Kidney (tissue), 13 donors: ENCODE measurements at regions not wholly inside any gene's neighbourhood (a gene's known extent, or its start where the extent isn't known, plus 50 kb on each side); places are given as distances from the start of the nearest gene placed in this dataset.

Experiments
- DNase-seq, 5 donors: peaks; one replicate each; pipeline ENCODE4 v3.0.0-alpha.2; 2013 to 2020
- FAIRE-seq: peaks from 2 replicates; lab custom pipeline; 2012; peaks lifted over from hg19 to GRCh38; lab: Jason Lieb, UNC
- H3K27ac ChIP-seq, 2 donors: one replicate each; pipeline ENCODE4 v1.7.0; 2013; ENCODE audit warnings: low read depth in 2 of 2, low read length in 2 of 2, inconsistent platforms in 1 of 2
- H3K27me3 ChIP-seq: one replicate; pipeline ENCODE4 v1.7.1; 2013; ENCODE audit warnings: low read length, inconsistent platforms; ENCODE audit not compliant: control insufficient read depth, insufficient read depth
- H3K36me3 ChIP-seq, 3 donors: one replicate each; pipeline versions ENCODE4 v1.7.0 to v1.7.1; 2013; ENCODE audit warnings: low read length in 3 of 3, control low read depth in 1 of 3, inconsistent platforms in 1 of 3; ENCODE audit not compliant: insufficient read depth in 3 of 3, control insufficient read depth in 2 of 3
- H3K4me1 ChIP-seq, 3 donors: one replicate each; pipeline versions ENCODE4 v1.7.0 to v1.7.1; 2013; ENCODE audit warnings: low read length in 3 of 3, inconsistent platforms in 1 of 3, low read depth in 1 of 3; ENCODE audit not compliant: control insufficient read depth in 2 of 3, insufficient read depth in 2 of 3
- H3K4me3 ChIP-seq, 3 donors: one replicate each; pipeline versions ENCODE4 v1.7.0 to v1.8.1; 2013; ENCODE audit warnings: low read length in 3 of 3, control low read depth in 1 of 3, inconsistent platforms in 1 of 3
- H3K9ac ChIP-seq, 3 donors: one replicate each; pipeline versions ENCODE4 v1.7.0 to v1.7.1; 2013; ENCODE audit warnings: low read length in 3 of 3, control low read depth in 1 of 3, inconsistent platforms in 1 of 3
- H3K9me3 ChIP-seq, 3 donors: one replicate each; pipeline versions ENCODE4 v1.7.0 to v1.7.1; 2013; ENCODE audit warnings: low read length in 3 of 3, control low read depth in 1 of 3, inconsistent platforms in 1 of 3; ENCODE audit not compliant: control insufficient read depth in 2 of 3, insufficient read depth in 1 of 3
- intact Hi-C: fragments of 100-400 bp; cut with DNase I; formaldehyde crosslinking; loops from one replicate; pipeline ENCODE4 v1.11.1; 2022
- TF ChIP-seq, protein P1 (sequence below): IDR thresholded peaks from 3 replicates; pipeline ENCODE4 v1.5.1; 2012; ENCODE audit warnings: mild to moderate bottlenecking, moderate library complexity, borderline replicate concordance; ENCODE audit not compliant: insufficient read depth; ENCODE audit errors: extremely low read depth
- donor health status: control.
- donor health status: control.
- donor health status: control.
- donor health status: control.
- donor health status: control.
- donor health status: DM: yes; HTN: yes; CAD: no.
- donor health status: Normal renal cell carcinoma (clear cell type).

DNA sequence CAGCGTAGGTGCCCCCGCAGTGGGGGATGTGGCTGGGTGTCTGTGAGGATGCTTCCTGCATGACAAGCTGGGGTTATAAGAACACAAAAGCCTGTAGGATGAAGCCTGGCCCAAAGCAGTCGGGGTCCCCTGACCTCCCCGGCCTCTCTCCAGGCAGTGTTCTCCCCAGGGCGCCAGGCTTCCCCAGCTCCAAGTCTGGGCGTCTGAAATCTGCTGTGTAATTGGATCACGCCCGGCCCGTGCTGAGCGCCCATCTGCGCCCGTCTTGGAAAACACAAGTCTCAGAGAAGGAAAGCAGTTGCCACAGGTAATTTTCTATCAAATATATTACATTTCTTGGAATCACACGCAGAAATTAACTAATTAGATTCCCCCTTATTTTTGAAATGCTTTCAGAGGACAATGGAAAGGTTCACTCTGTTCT, 233.3 kb downstream of the CTTN start:
- no peak for DNase-seq
- H3K27ac ChIP-seq = no peak overlapping the region
- intact Hi-C loops = no loop called here
- peaks cover 0 to 4% (median 3%) of the 10 kb centered on the region in 3 donors for H3K4me1 ChIP-seq
- H3K9ac ChIP-seq = no peak overlapping the region
- H3K36me3 ChIP-seq = peaks cover 0 to 4% (median 0%) of the 10 kb centered on the region in 3 donors
- H3K27me3 ChIP-seq = no peaks in the 10 kb centered on the region
- TF ChIP-seq, protein P1, sequence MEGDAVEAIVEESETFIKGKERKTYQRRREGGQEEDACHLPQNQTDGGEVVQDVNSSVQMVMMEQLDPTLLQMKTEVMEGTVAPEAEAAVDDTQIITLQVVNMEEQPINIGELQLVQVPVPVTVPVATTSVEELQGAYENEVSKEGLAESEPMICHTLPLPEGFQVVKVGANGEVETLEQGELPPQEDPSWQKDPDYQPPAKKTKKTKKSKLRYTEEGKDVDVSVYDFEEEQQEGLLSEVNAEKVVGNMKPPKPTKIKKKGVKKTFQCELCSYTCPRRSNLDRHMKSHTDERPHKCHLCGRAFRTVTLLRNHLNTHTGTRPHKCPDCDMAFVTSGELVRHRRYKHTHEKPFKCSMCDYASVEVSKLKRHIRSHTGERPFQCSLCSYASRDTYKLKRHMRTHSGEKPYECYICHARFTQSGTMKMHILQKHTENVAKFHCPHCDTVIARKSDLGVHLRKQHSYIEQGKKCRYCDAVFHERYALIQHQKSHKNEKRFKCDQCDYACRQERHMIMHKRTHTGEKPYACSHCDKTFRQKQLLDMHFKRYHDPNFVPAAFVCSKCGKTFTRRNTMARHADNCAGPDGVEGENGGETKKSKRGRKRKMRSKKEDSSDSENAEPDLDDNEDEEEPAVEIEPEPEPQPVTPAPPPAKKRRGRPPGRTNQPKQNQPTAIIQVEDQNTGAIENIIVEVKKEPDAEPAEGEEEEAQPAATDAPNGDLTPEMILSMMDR = no peak
- FAIRE-seq = no peak
- peaks cover 0 to 2% (median 0%) of the 10 kb centered on the region in 3 donors for H3K9me3 ChIP-seq
- H3K4me3 ChIP-seq = no peak overlapping the region

- no peaks in the 10 kb centered on the region for H3K27me3 ChIP-seq
- H3K4me1 ChIP-seq = peaks cover 0 to under 1% (median 0%) of the 10 kb centered on the region in 3 donors
- intact Hi-C loops = no loop called here
- FAIRE-seq (no peak), DNase-seq (no peak)
- H3K36me3 ChIP-seq = peaks cover 0 to 4% (median 0%) of the 10 kb centered on the region in 3 donors
- peaks cover 0 to 2% (median 0%) of the 10 kb centered on the region in 3 donors for H3K9me3 ChIP-seq
- TF ChIP-seq, protein P1 = no peak
- no peak overlapping the region for H3K4me3 ChIP-seq
- no peak overlapping the region for H3K27ac ChIP-seq
- no peak overlapping the region for H3K9ac ChIP-seq
Observed at GRCh38 chr11:70633610-70634009, 235.3 kb downstream of the CTTN start.

DNA sequence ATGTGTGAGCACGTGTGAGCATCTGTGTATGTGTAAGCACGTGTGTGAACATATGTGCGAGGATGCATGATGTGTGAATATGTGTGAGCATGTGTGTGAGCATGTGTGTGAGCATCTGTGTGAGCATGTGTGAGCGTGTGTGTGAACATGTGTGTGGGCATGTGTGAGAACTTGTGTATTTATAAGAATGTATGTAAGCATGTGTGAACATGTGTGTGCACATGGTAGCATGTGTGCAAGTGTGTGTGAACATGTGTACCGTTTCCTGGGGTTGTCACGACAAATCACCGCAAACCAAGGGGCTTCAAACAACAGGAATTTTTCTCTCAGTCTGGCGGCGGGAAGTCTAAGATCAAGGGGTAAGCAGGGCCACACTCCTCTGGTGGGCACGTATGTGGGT, 238.3 kb downstream of the CTTN start:
- peaks cover 0 to 4% (median 0%) of the 10 kb centered on the region in 3 donors for H3K36me3 ChIP-seq
- DNase-seq (no peak), FAIRE-seq (no peak)
- no peak overlapping the region for H3K9ac ChIP-seq
- intact Hi-C loops = no loop called here
- no peak overlapping the region for H3K4me3 ChIP-seq
- H3K9me3 ChIP-seq = peaks cover 0 to 2% (median 0%) of the 10 kb centered on the region in 3 donors
- no peak overlapping the region for H3K27ac ChIP-seq
- TF ChIP-seq, protein P1 = no peak
- H3K27me3 ChIP-seq = no peaks in the 10 kb centered on the region
- no peaks in the 10 kb centered on the region for H3K4me1 ChIP-seq
